ENCODE measurements at regions not wholly inside any gene's neighbourhood (a gene's known extent, or its start where the extent isn't known, plus 50 kb on each side); places are given as distances from the start of the nearest gene placed in this dataset.

- TF ChIP-seq FOXP2 (optimal IDR thresholded peaks at IDR 0.05; ENCODE audit: borderline replicate concordance, extremely low read depth, extremely low read length, insufficient read depth) (no peak), SIN3A (IDR thresholded peaks at IDR 0.05; ENCODE audit: borderline replicate concordance, insufficient read depth, low read length) (no peak), REST (IDR thresholded peaks at IDR 0.05; ENCODE audit: insufficient read depth in 1 of 2, low read depth in 2 of 2, low read length in 2 of 2) (no peak), POLR2AphosphoS5 (IDR thresholded peaks at IDR 0.05; ENCODE audit: low read depth, low read length) (no peak), TAF1 (IDR thresholded peaks at IDR 0.05; ENCODE audit: borderline replicate concordance, insufficient read depth, low read length) (no peak)
Observed at GRCh38 chr2:107721178-107721577, 105.5 kb upstream of the RGPD4 start.

GRCh38 chr2:107721586-107721985 is 105.1 kb upstream of the RGPD4 start:
- no peak for TF ChIP-seq REST (IDR thresholded peaks at IDR 0.05; ENCODE audit: insufficient read depth in 1 of 2, low read depth in 2 of 2, low read length in 2 of 2)
- no peak for TF ChIP-seq SIN3A (IDR thresholded peaks at IDR 0.05; ENCODE audit: borderline replicate concordance, insufficient read depth, low read length)
- no peak for TF ChIP-seq TAF1 (IDR thresholded peaks at IDR 0.05; ENCODE audit: borderline replicate concordance, insufficient read depth, low read length)
- no peak for TF ChIP-seq POLR2AphosphoS5 (IDR thresholded peaks at IDR 0.05; ENCODE audit: low read depth, low read length)
- no peak for TF ChIP-seq FOXP2 (optimal IDR thresholded peaks at IDR 0.05; ENCODE audit: borderline replicate concordance, extremely low read depth, extremely low read length, insufficient read depth)

DNA sequence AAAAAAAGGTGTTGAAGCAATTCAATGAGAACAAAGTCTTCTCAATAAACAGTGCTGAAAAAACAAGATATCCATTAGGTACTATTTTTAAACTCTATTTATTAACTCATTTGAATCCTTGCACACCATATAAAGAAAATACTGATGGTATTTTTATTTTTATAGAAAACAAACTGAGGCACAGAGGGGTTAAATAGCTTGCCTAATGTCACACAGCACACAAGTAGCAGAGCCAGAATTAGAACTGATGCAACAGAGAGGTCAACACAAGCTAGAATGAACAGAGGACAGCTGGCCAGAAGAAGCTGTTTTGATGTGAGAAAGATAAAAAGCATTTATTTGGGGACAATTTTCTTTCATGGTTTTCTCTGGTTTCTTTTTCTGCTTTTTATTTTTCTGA is 99.4 kb upstream of the RGPD4 start:
- TF ChIP-seq POLR2AphosphoS5 (IDR thresholded peaks at IDR 0.05; ENCODE audit: low read depth, low read length) = no peak

GRCh38 chr2:107728586-107728985 is 98.1 kb upstream of the RGPD4 start:
- TF ChIP-seq SIN3A (IDR thresholded peaks at IDR 0.05; ENCODE audit: borderline replicate concordance, insufficient read depth, low read length) (no peak), REST (IDR thresholded peaks at IDR 0.05; ENCODE audit: insufficient read depth in 1 of 2, low read depth in 2 of 2, low read length in 2 of 2) (no peak), FOXP2 (optimal IDR thresholded peaks at IDR 0.05; ENCODE audit: borderline replicate concordance, extremely low read depth, extremely low read length, insufficient read depth) (no peak), TAF1 (IDR thresholded peaks at IDR 0.05; ENCODE audit: borderline replicate concordance, insufficient read depth, low read length) (no peak), POLR2AphosphoS5 (IDR thresholded peaks at IDR 0.05; ENCODE audit: low read depth, low read length) (no peak)

- TF ChIP-seq REST (IDR thresholded peaks at IDR 0.05; ENCODE audit: insufficient read depth in 1 of 2, low read depth in 2 of 2, low read length in 2 of 2) (no peak), FOXP2 (optimal IDR thresholded peaks at IDR 0.05; ENCODE audit: borderline replicate concordance, extremely low read depth, extremely low read length, insufficient read depth) (no peak), SIN3A (IDR thresholded peaks at IDR 0.05; ENCODE audit: borderline replicate concordance, insufficient read depth, low read length) (no peak), TAF1 (IDR thresholded peaks at IDR 0.05; ENCODE audit: borderline replicate concordance, insufficient read depth, low read length) (no peak), POLR2AphosphoS5 (IDR thresholded peaks at IDR 0.05; ENCODE audit: low read depth, low read length) (no peak)
Observed at GRCh38 chr2:107729440-107729839, 97.3 kb upstream of the RGPD4 start.
